HG02623 (cell line): ENCODE measurements at regions not wholly inside any gene's neighbourhood (a gene's known extent, or its start where the extent isn't known, plus 50 kb on each side); places are given as distances from the start of the nearest gene placed in this dataset.

Source experiments
- ATAC-seq: cut with Tn5 transposase; IDR thresholded peaks from one replicate; pipeline ENCODE4 v1.9.1; 2021; ENCODE audit warnings: moderate library complexity; ENCODE audit not compliant: unreplicated experiment

GRCh38 chr10:128775743-128776142, 649.5 kb upstream of the MKI67 start:
- ATAC-seq, result no peak

DNA sequence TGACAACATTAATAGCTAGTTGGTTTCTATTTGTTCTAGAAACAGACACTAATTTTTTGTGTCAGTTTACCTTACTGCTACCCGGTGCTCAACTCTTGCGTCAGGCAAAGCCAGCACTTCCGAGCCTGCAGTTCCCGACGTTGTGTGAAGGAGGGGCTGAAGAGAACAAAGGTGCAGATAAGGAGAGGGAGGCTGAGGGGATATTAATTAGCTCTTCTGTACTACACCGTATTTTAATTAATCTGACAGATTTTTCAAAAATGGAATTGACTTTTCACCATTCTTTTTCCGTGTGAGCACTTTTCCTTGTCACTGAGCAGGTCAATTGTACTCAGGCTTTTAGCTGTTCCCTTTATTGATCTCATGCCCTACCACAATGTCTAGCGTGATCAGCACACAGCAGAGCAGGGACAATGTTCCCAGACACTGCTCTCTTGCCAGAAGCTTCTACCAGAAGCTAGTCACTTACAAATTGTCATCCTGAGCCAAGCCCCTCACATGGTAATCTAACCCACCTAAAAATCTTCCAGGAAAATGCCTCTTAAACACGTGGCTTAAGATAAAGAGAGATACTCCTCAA, 650.5 kb upstream of the MKI67 start:
- no peak for ATAC-seq

DNA sequence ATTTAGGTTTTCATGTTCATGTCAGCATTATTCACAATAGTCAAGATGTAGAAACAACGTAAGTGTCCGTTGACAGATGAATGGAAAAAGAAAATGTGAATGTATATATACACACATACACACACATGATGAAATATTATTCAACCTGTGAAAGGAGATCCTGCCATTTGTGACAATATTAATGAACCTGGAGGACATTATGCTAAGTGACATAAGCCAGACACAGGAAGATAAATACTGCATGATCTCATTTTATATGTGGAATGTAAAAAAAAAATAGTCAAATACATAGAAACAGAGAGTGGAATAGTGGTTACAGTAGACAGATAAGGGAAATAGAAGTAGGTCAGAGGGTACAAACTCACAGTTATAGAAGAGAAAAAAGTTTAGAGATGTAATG, 651.1 kb upstream of the MKI67 start:
- no peak for ATAC-seq

GRCh38 chr10:128779416-128779815, 653.2 kb upstream of the MKI67 start:
- ATAC-seq, result no peak

DNA sequence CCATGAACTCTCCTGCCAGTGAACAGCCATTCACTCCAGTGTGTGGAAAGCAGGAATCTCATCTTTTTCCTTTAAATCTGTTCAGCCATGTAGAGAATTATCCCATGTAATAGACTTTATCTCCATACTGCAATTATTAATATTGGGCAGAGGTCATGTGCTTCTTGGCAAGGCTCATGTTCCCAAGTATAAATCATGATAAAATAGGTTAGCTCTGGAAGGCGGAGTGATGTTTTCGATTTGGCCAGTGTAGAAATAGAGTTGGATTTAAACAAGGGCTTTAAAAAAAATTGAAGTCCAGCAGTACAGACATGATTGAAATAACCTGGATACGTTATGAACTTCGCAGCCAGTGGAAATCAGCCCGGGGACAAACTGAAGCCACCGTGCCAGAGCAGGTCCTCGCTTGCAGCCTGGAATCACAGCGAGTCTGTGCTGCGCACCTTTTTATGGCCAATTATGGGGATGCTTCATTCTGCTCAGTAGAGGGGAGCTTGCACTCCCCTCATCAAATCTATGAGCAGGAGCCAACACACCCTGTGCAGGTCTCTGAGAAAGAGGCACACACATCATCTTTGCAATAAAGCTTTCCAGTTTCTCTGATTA, 654.0 kb upstream of the MKI67 start:
- no peak for ATAC-seq

GRCh38 chr10:128781637-128782036, 655.4 kb upstream of the MKI67 start:
- ATAC-seq, result no peak

DNA sequence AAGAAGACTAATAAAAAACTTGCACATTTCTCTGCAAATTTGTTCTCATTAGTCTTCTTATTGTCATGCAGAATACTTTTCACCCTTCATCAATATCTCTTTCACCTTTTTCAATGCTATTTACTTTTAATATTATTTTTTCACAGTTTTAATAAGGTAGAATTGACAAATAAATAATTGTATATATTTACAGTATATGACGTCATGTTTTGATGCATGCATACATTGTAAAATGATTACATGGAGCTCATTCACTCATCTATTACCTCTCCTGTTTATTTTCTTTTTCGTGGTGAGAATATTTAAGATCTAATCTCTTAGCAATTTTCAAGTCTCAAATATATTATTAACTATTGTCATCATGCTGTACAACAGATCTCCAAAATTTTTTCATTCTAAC, 658.2 kb upstream of the MKI67 start:
- ATAC-seq, result no peak

GRCh38 chr10:128792426-128793140, 666.4 kb upstream of the MKI67 start:
- no peak for ATAC-seq

GRCh38 chr10:128793726-128794655, 667.8 kb upstream of the MKI67 start:
- no peak for ATAC-seq

DNA sequence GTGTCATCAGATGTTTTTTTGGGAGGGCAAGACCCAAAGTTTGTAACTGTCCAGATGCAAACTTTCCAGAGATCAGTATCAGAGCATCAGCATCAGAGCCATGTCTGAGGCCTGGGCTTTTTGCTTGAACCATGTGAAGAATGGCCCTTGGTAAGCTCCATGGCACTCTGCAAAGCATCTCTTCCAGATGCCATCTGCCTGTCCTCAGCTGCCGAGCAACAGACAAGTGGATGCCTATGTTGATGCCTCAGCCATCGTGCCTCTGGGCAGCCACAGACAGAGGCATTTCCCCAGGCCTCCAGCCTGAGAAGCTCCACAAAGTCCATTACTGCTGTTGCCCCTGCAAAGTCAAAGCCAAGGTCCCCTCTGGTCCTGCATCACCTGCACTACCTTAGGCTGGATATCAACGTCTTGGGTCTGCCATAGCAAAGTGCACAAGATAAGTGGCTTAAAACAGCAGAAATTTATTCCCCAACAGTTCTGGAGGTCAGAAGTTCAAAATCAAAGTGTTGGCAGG, 670.2 kb upstream of the MKI67 start:
- ATAC-seq, result no peak

DNA sequence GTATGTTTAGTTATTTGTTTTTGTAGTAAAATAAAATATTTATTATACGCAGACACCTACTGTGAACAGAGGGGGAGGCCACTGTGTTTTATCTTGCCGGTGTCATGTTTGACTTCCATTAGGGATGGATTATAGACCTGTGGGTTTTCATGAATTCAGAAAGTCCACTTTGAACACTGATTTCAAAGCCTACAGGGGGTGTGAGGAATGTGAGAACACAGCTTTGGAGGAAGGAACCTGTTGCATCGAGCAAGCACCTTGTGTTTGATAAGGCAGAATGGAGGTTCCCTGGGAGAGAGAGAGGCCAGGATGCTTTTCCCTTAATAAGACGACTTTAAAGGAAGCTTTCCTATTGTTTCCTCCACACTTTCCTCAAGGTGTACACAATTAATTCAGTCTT, 665.0 kb upstream of the MGMT start:
- ATAC-seq, result no peak

DNA sequence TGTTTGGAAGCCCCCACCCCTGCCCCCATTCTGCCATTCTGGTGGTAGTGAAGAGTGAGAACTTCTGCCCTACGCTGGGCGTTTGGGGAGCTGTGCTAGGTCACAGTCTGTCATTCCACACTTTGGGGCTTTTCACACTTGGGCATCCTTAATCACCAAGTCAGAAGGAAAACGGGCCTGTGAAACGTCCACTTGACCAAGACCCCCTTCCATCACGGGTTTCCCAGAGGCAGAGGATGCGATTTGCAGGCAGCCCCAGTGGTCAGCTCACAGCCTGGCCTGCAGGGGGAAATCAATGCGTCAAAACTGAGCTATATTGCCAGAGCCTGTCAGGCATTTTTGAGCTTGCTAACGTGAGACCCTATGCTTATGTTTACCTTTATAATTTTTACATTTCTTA, 663.3 kb upstream of the MGMT start:
- no peak for ATAC-seq

- no peak for ATAC-seq
These were observed 662.6 kb upstream of the MGMT start for GRCh38 chr10:128804411-128804810.

- no peak for ATAC-seq
These were observed 658.1 kb upstream of the MGMT start for GRCh38 chr10:128808921-128809440.

GRCh38 chr10:128811511-128811910, 655.5 kb upstream of the MGMT start:
- no peak for ATAC-seq

- ATAC-seq, result no peak
These were observed 655.0 kb upstream of the MGMT start for GRCh38 chr10:128812000-128812399.

DNA sequence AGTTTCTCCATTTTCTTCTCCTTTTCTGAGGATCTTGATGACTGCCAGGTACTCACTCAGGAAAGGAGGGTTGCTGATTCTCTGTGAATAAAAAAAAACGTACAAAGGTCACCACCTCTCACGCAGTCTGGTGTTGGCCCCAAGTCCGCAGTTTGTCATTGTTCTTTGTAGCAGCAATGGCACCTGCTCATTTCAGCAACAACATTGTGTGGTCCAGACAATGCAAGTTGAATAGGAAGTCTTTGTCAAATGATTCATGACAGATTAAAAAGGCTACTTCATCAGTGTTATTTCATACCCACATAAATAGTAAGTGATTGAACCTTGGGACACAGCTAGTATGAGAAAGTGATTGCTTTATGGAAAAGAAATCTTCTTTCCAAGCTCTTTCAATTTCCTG, 653.5 kb upstream of the MGMT start:
- no peak for ATAC-seq

DNA sequence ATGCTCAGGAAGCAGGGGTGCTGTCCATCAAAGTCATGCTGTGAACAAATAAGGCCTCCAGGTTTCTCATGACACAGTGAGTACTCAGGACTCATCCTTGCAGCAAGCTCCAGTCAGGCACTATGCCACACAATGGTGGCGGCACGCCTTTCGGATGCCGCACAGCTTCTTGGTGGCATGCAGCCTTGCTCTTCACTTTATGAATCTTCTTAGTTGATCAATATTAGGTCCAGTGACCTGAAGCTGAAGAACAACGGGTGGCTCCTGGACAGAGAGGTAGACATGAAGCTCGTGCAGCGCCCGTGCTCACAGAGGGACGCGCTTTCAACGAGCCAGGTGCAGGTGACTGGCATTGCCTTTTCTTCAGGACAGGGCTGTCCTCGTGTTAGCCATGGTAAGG, 653.0 kb upstream of the MGMT start:
- ATAC-seq, result no peak

DNA sequence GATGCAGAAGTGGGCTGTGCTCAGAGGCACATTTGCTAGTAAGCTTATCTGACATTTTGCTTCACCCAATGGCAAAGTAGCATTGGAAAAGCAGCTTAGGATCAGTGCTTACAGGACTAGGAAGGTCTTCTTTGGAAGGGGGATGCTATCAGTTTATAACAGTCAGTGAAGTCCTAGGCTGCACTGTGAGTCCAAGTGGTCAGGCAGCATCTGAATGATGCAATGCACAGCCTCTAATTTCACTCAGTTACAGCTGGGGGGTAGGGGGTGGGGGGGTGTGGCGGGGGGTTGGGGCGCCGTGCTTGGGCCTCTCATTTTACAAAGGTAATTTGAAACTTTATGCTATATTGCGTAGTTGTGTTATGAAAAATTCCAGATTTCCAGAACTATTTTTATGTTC, 652.3 kb upstream of the MGMT start:
- no peak for ATAC-seq

- no peak for ATAC-seq
These were observed 650.3 kb upstream of the MGMT start for GRCh38 chr10:128816726-128817125.

GRCh38 chr10:128817636-128818035, 649.4 kb upstream of the MGMT start:
- no peak for ATAC-seq
